PC-9 (cell line): ENCODE measurements at regions not wholly inside any gene's neighbourhood (a gene's known extent, or its start where the extent isn't known, plus 50 kb on each side); places are given as distances from the start of the nearest gene placed in this dataset.

Experiments
- BruUV-seq: library from RNA; stranded (reverse); fragments of 400-500 nt; replicated peaks from 2 replicates; lab custom pipeline; 2021; lab: Mats Ljungman, UMichigan
- CTCF ChIA-PET: fragments of 300-600 bp; sonication (Branson Sonifier 250); formaldehyde crosslinking; loops from one replicate; lab custom pipeline; 2022; ENCODE audit warnings: antibody characterized with exemption; lab: Charles Lee
- POLR2A ChIA-PET: fragments of 300-600 bp; sonication (Branson Sonifier 250); formaldehyde crosslinking; loops from one replicate; lab custom pipeline; 2022; ENCODE audit warnings: antibody characterized with exemption; ENCODE audit not compliant: unreplicated experiment; lab: Charles Lee
- DNase-seq, 2 experiments: peaks; one replicate each; pipeline versions ENCODE4 v3.0.0 to v3.0.0-alpha.2; 2015 to 2022; ENCODE audit warnings: mixed read lengths in 1 of 2
- H2AFZ ChIP-seq: fragments of 200-600 bp; sonication (generic); 2 replicates; pipeline ENCODE4 v1.8.1; 2017; ENCODE audit warnings: antibody characterized with exemption
- H3F3A ChIP-seq: fragments of 200-600 bp; sonication (generic); 2 replicates; pipeline ENCODE4 v1.8.1; 2017; ENCODE audit warnings: antibody characterized with exemption, mild to moderate bottlenecking, low read depth; ENCODE audit not compliant: insufficient read depth
- H3K27ac ChIP-seq: fragments of 200-600 bp; sonication (generic); 2 replicates; pipeline ENCODE4 v1.6.1; 2016; ENCODE audit warnings: mixed run types
- H3K27me3 ChIP-seq: fragments of 200-600 bp; sonication (generic); 2 replicates; pipeline ENCODE4 v1.6.1; 2016; ENCODE audit warnings: low read depth, mixed run types; ENCODE audit not compliant: insufficient read depth
- H3K36me3 ChIP-seq: fragments of 200-600 bp; sonication (generic); 2 replicates; pipeline ENCODE4 v1.6.1; 2016; ENCODE audit warnings: low read depth, mixed run types
- H3K4me1 ChIP-seq: fragments of 200-600 bp; sonication (generic); replicated peaks from 2 replicates; pipeline ENCODE4 v1.6.1; 2016; ENCODE audit warnings: mixed run types; ENCODE audit not compliant: insufficient read depth
- H3K4me2 ChIP-seq: fragments of 200-600 bp; sonication (generic); 2 replicates; pipeline ENCODE4 v1.6.1; 2017; ENCODE audit warnings: mixed run types
- H3K4me3 ChIP-seq: fragments of 200-600 bp; sonication (generic); 2 replicates; pipeline ENCODE4 v1.6.1; 2016; ENCODE audit warnings: mixed run types
- H3K79me2 ChIP-seq: fragments of 200-600 bp; sonication (generic); 2 replicates; pipeline ENCODE4 v1.6.1; 2017; ENCODE audit warnings: low read depth, mixed run types
- H3K9me2 ChIP-seq: fragments of 200-600 bp; sonication (generic); 2 replicates; pipeline ENCODE4 v1.8.1; 2017; ENCODE audit warnings: mild to moderate bottlenecking; ENCODE audit not compliant: insufficient read depth
- H3K9me3 ChIP-seq: fragments of 200-600 bp; sonication (generic); 2 replicates; pipeline ENCODE4 v1.8.1; 2016; ENCODE audit warnings: low read depth; ENCODE audit not compliant: insufficient read depth
- H4K20me1 ChIP-seq: fragments of 200-600 bp; sonication (generic); 2 replicates; pipeline ENCODE4 v1.8.1; 2017; ENCODE audit not compliant: insufficient read depth
- EZH2 ChIP-seq: fragments of 200-600 bp; sonication (generic); IDR thresholded peaks from 2 replicates; pipeline ENCODE4 v1.8.0; 2017; ENCODE audit warnings: antibody characterized with exemption, low read depth
- intact Hi-C: fragments of 100-400 bp; cut with micrococcal nuclease; formaldehyde crosslinking; loops from one replicate; pipeline ENCODE4 v1.10.0; 2022; ENCODE audit not compliant: unreplicated experiment
- TF ChIP-seq, protein P1 (sequence below): fragments of 200-600 bp; sonication (generic); conservative IDR thresholded peaks from 2 replicates; pipeline ENCODE4 v1.6.1; 2017; ENCODE audit warnings: mixed run types, antibody characterized with exemption, mild to moderate bottlenecking, moderate library complexity

DNA sequence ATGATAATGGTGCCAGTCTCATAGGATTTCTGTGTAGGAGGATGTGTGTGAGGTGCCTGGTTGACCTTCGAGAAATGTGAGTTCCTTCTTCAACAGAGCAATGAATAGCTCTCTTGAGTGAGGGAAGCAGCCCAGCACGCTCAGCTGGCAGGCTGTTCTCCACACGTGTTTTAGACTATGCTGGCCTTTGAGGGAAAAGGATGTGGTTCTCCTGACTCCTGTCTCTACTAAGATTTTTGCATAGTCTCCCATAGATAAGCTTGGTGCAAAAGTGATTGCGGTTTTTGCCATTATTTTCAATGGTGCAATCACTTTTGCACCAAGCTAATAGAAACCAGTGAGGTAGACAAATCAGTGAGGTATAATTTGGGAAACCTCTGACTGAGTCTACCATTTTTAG, 284.1 kb downstream of the SLC4A3 start:
- no TSS peak for BruUV-seq
- no peaks in the 10 kb centered on the region for H3K36me3 ChIP-seq
- no peak overlapping the region for H3K4me2 ChIP-seq
- intact Hi-C loops: no loop called here
- CTCF ChIA-PET: no interaction called here
- no peak overlapping the region for H2AFZ ChIP-seq
- H3K4me1 ChIP-seq: no peaks in the 10 kb centered on the region
- H3K9me2 ChIP-seq: no peaks in the 10 kb centered on the region
- no peaks in the 10 kb centered on the region for H3K9me3 ChIP-seq
- POLR2A ChIA-PET: interaction anchor here (0.6 kb wide), 1 partner anchor 9 kb away, joined by 9 read pairs; no protein-coding TSS in a partner anchor
- H3K79me2 ChIP-seq: no peaks in the 10 kb centered on the region
- TF ChIP-seq EZH2: no peak
- TF ChIP-seq, protein P1, sequence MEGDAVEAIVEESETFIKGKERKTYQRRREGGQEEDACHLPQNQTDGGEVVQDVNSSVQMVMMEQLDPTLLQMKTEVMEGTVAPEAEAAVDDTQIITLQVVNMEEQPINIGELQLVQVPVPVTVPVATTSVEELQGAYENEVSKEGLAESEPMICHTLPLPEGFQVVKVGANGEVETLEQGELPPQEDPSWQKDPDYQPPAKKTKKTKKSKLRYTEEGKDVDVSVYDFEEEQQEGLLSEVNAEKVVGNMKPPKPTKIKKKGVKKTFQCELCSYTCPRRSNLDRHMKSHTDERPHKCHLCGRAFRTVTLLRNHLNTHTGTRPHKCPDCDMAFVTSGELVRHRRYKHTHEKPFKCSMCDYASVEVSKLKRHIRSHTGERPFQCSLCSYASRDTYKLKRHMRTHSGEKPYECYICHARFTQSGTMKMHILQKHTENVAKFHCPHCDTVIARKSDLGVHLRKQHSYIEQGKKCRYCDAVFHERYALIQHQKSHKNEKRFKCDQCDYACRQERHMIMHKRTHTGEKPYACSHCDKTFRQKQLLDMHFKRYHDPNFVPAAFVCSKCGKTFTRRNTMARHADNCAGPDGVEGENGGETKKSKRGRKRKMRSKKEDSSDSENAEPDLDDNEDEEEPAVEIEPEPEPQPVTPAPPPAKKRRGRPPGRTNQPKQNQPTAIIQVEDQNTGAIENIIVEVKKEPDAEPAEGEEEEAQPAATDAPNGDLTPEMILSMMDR: no peak
- H3K27ac ChIP-seq: no peak overlapping the region
- H4K20me1 ChIP-seq: no peaks in the 10 kb centered on the region
- H3K4me3 ChIP-seq: no peak overlapping the region
- H3F3A ChIP-seq: no peaks in the 10 kb centered on the region
- no peaks in the 10 kb centered on the region for H3K27me3 ChIP-seq
- no peak for DNase-seq

DNA sequence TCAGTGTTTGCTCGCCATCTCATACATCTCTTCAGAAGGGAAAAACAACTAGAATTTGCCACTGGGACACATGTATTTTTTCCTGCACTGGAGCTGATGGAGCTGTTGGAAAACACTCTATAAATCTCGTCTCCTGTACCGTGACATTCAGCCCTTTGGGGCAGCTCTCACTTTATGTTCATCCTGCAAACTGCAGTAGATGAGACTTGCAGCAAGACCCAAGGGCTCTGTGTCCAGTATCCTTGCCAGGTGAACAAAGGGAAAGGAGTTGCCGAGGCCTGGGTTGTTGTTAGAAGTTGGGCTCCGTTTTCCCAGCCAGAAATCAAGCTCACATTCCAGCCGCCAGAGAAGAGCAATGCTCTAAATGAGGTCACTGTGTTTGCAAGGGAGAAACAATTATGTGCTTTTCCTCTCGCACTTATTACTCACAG, 285.1 kb downstream of the SLC4A3 start:
- BruUV-seq: no TSS peak
- H3K27me3 ChIP-seq: no peaks in the 10 kb centered on the region
- no peaks in the 10 kb centered on the region for H4K20me1 ChIP-seq
- H3K4me3 ChIP-seq: no peak overlapping the region
- no peaks in the 10 kb centered on the region for H3F3A ChIP-seq
- no peaks in the 10 kb centered on the region for H3K36me3 ChIP-seq
- TF ChIP-seq, protein P1: no peak
- TF ChIP-seq EZH2: no peak
- H3K27ac ChIP-seq: no peak overlapping the region
- no peaks in the 10 kb centered on the region for H3K9me2 ChIP-seq
- POLR2A ChIA-PET: no interaction called here
- H3K79me2 ChIP-seq: no peaks in the 10 kb centered on the region
- no peaks in the 10 kb centered on the region for H3K9me3 ChIP-seq
- H3K4me1 ChIP-seq: no peaks in the 10 kb centered on the region
- H2AFZ ChIP-seq: no peak overlapping the region
- CTCF ChIA-PET: no interaction called here
- no peak overlapping the region for H3K4me2 ChIP-seq
- intact Hi-C loops: no loop called here
- DNase-seq: no peak

DNA sequence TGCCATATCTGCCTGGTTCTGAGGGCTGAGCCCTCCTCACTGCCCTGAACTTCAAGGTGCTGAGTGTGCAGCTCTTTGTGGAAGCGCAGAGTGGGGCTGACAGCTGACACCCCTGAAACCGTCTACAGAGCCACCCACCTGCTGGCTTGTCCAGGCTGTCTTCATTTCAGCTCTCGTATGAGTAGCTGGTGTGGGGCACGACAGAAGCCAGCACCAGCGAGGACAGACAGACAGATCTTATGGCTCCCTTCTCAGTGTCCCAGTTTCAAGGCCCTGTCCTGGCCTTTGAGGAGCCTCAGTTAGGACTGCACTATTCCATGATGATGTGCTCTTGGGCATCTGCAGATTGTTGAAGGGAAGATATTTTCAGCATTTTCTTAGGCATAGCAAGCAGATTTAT, 287.1 kb downstream of the SLC4A3 start:
- no peaks in the 10 kb centered on the region for H3K79me2 ChIP-seq
- no peak overlapping the region for H3K4me3 ChIP-seq
- no peaks in the 10 kb centered on the region for H3K9me3 ChIP-seq
- BruUV-seq: no TSS peak
- DNase-seq: no peak
- no peak overlapping the region for H2AFZ ChIP-seq
- no peaks in the 10 kb centered on the region for H4K20me1 ChIP-seq
- H3F3A ChIP-seq: no peaks in the 10 kb centered on the region
- intact Hi-C loops: no loop called here
- no peaks in the 10 kb centered on the region for H3K36me3 ChIP-seq
- POLR2A ChIA-PET: no interaction called here
- no peaks in the 10 kb centered on the region for H3K4me1 ChIP-seq
- H3K4me2 ChIP-seq: no peak overlapping the region
- H3K9me2 ChIP-seq: no peaks in the 10 kb centered on the region
- H3K27ac ChIP-seq: no peak overlapping the region
- no peaks in the 10 kb centered on the region for H3K27me3 ChIP-seq
- TF ChIP-seq EZH2: no peak
- TF ChIP-seq, protein P1: no peak
- CTCF ChIA-PET: no interaction called here
